Endothelial cell of umbilical vein (primary cell): ENCODE measurements at regions not wholly inside any gene's neighbourhood (a gene's known extent, or its start where the extent isn't known, plus 50 kb on each side); places are given as distances from the start of the nearest gene placed in this dataset.

Source experiments
- BruUV-seq: library from RNA; stranded (reverse); fragments of 400-500 nt; replicated peaks from 2 replicates; lab custom pipeline; 2021; lab: Mats Ljungman, UMichigan
- CTCF ChIA-PET: fragments of 300-600, 350-600 bp; sonication (Branson Sonifier 250); formaldehyde crosslinking; loops from one replicate; lab custom pipeline; 2021; ENCODE audit warnings: antibody characterized with exemption, inconsistent platforms; lab: Charles Lee
- POLR2A ChIA-PET: fragments of 300-600, 350-600 bp; sonication (Branson Sonifier 250); formaldehyde crosslinking; loops from one replicate; lab custom pipeline; 2021; ENCODE audit warnings: antibody characterized with exemption, inconsistent platforms; lab: Charles Lee
- DNase-seq: peaks from one replicate; pipeline ENCODE4 v3.0.0-alpha.2; 2011; ENCODE audit warnings: low read depth, low spot score
- FAIRE-seq: peaks from 2 replicates; lab custom pipeline; 2011; peaks lifted over from hg19 to GRCh38; lab: Jason Lieb, UNC
- H2AFZ ChIP-seq: 2 replicates; pipeline ENCODE4 v1.6.0; 2012; ENCODE audit warnings: low read depth, low read length, control low read depth, inconsistent platforms
- H3K27ac ChIP-seq: 2 replicates; pipeline ENCODE4 v1.5.1; 2011; ENCODE audit warnings: low read depth, mild to moderate bottlenecking, control low read depth, low read length, moderate library complexity; ENCODE audit not compliant: insufficient read depth
- H3K27me3 ChIP-seq, 2 experiments: 2 replicates each; pipeline versions ENCODE4 v1.6.0 to v1.6.1; 2011; ENCODE audit warnings: low read length in 2 of 2, mixed read lengths in 1 of 2; ENCODE audit not compliant: control insufficient read depth in 2 of 2, insufficient read depth in 2 of 2
- H3K36me3 ChIP-seq, 2 experiments: 2 replicates in 1 of 2; 3 replicates in 1 of 2; pipeline ENCODE4 v1.5.1; 2011; ENCODE audit warnings: low read length in 2 of 2, mild to moderate bottlenecking in 1 of 2, moderate library complexity in 1 of 2; ENCODE audit not compliant: control insufficient read depth in 2 of 2, insufficient read depth in 2 of 2; ENCODE audit errors: extremely low read depth in 1 of 2
- H3K4me1 ChIP-seq: 3 replicates; pipeline ENCODE4 v1.5.1; 2011; ENCODE audit warnings: mild to moderate bottlenecking, low read length; ENCODE audit not compliant: control insufficient read depth, insufficient read depth; ENCODE audit errors: extremely low read depth
- H3K4me2 ChIP-seq: 2 replicates; pipeline ENCODE4 v1.6.1; 2011; ENCODE audit warnings: low read length, control low read depth, mixed read lengths; ENCODE audit not compliant: insufficient read depth
- H3K4me3 ChIP-seq, 3 experiments: fragments of 200-600 bp in 1 of 3; sonication (generic), shearing (Covaris generic) in 1 of 3; replicated peaks in 1 of 3; 2 replicates each; pipeline ENCODE4 v1.5.1; 2011 to 2016; ENCODE audit warnings: control low read depth in 3 of 3, low read length in 3 of 3, mild to moderate bottlenecking in 2 of 3, inconsistent platforms in 1 of 3, low read depth in 1 of 3, moderate library complexity in 1 of 3; ENCODE audit not compliant: insufficient read depth in 1 of 3
- H3K79me2 ChIP-seq: 2 replicates; pipeline ENCODE4 v1.6.0; 2012; ENCODE audit warnings: low read length, inconsistent platforms; ENCODE audit not compliant: control insufficient read depth, insufficient read depth
- H3K9ac ChIP-seq: replicated peaks from 2 replicates; pipeline ENCODE3; 2011; ENCODE audit warnings: low read length, control low read depth; ENCODE audit not compliant: insufficient read depth; ENCODE audit errors: extremely low read depth
- H3K9me1 ChIP-seq: replicated peaks from 3 replicates; pipeline ENCODE4 v1.6.0; 2011; ENCODE audit warnings: mild to moderate bottlenecking, low read length; ENCODE audit not compliant: control insufficient read depth, insufficient read depth; ENCODE audit errors: extremely low read depth
- H3K9me3 ChIP-seq: replicated peaks from 2 replicates; pipeline ENCODE4 v1.5.1; 2012; ENCODE audit warnings: low read length, inconsistent platforms; ENCODE audit not compliant: control insufficient read depth, insufficient read depth
- H4K20me1 ChIP-seq: replicated peaks from 2 replicates; pipeline ENCODE3; 2011; ENCODE audit warnings: mild to moderate bottlenecking, low read length; ENCODE audit not compliant: control insufficient read depth, insufficient read depth; ENCODE audit errors: extremely low read depth
- EZH2 ChIP-seq: IDR thresholded peaks from 2 replicates; pipeline ENCODE4 v1.6.1; 2012; ENCODE audit warnings: borderline replicate concordance, low read depth, mild to moderate bottlenecking, moderate library complexity, low read length, inconsistent platforms; ENCODE audit not compliant: severe bottlenecking
- FOS ChIP-seq: IDR thresholded peaks from 2 replicates; pipeline ENCODE4 v1.6.1; 2011; ENCODE audit warnings: mild to moderate bottlenecking, low read length, moderate library complexity, borderline replicate concordance; ENCODE audit not compliant: insufficient read depth
- GATA2 ChIP-seq: IDR thresholded peaks from 2 replicates; pipeline ENCODE4 v1.7.0; 2011; ENCODE audit warnings: low read depth, mild to moderate bottlenecking, moderate library complexity, mixed read lengths, low read length; ENCODE audit not compliant: insufficient read length, insufficient read depth
- JUN ChIP-seq: IDR thresholded peaks from 2 replicates; pipeline ENCODE4 v1.6.1; 2011; ENCODE audit warnings: borderline replicate concordance, low read depth; ENCODE audit not compliant: insufficient read length, insufficient read depth
- MYC ChIP-seq: IDR thresholded peaks from one replicate; pipeline ENCODE4 v1.6.1; 2011; ENCODE audit warnings: mild to moderate bottlenecking, low read depth, low read length
- POLR2A ChIP-seq: IDR thresholded peaks from 2 replicates; pipeline ENCODE4 v1.6.1; 2012; ENCODE audit warnings: low read depth, mild to moderate bottlenecking, control low read depth, low read length
- POLR2AphosphoS5 ChIP-seq: IDR thresholded peaks from 2 replicates; pipeline ENCODE4 v1.6.1; 2012; ENCODE audit warnings: low read depth, mild to moderate bottlenecking, control low read depth, low read length, moderate library complexity; ENCODE audit not compliant: insufficient read depth
- dilution Hi-C: fragments of 300-500 bp; cut with MboI; formaldehyde crosslinking; loops from one replicate; pipeline ENCODE4 v1.15.0; 2019; ENCODE audit warnings: low sequenced_read_pairs; ENCODE audit not compliant: extremely low pct_ligation_motif_present
- intact Hi-C: fragments of 100-400 bp; cut with micrococcal nuclease; formaldehyde crosslinking; loops from one replicate; pipeline ENCODE4 v1.10.0; 2022
- TF ChIP-seq, protein P1 (sequence below): IDR thresholded peaks from 2 replicates; pipeline ENCODE4 v1.6.1; 2011; ENCODE audit not compliant: insufficient read depth, insufficient read length
- TF ChIP-seq, protein P2 (sequence below), 2 donors: IDR thresholded peaks; 1 replicate in 1 of 2; 2 replicates in 1 of 2; pipeline ENCODE4 v1.5.1; 2011; ENCODE audit warnings: low read length in 2 of 2, mild to moderate bottlenecking in 2 of 2, moderate library complexity in 2 of 2, control low read depth in 1 of 2, inconsistent platforms in 1 of 2, low read depth in 1 of 2; ENCODE audit not compliant: insufficient read depth in 1 of 2; ENCODE audit errors: extremely low read depth in 1 of 2

DNA sequence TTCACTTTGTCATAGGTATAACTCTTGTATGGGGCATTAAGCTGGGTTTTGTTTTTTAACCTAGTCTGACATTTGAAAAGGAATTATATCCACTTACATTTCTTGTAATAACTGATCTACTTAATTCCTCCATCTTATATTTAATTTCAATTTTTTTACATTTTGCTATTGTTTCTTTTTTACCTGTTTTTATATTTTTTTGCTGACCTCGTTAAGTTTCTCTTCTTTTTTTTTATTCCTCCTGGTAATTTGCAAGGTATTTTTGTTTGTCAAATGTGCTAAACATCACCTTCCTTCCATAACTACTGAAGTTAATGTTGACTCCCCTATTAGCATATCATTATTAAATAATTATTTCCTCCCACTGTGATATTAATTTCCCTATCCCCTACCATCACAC lies 87.7 kb upstream of the NR2F2 start:
- Histone ChIP-seq H3K27ac (no peak overlapping the region), H3K4me1 (no peaks in the 10 kb centered on the region), H2AFZ (no peak overlapping the region), H3K4me2 (no peak overlapping the region), H3K79me2 (no peaks in the 10 kb centered on the region), H3K27me3 (no peaks in the 10 kb centered on the region), H3K4me3 (no peak overlapping the region), H3K9me3 (no peaks in the 10 kb centered on the region), H3K36me3 (no peaks in the 10 kb centered on the region), H3K9ac (no peak overlapping the region), H3K9me1 (no peaks in the 10 kb centered on the region), H4K20me1 (no peaks in the 10 kb centered on the region)
- no peak for TF ChIP-seq MYC
- TF ChIP-seq, protein P1, sequence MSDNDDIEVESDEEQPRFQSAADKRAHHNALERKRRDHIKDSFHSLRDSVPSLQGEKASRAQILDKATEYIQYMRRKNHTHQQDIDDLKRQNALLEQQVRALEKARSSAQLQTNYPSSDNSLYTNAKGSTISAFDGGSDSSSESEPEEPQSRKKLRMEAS, result no peak
- no peak for TF ChIP-seq POLR2A
- TF ChIP-seq EZH2, result no peak
- no peak for TF ChIP-seq POLR2AphosphoS5
- TF ChIP-seq, protein P2, sequence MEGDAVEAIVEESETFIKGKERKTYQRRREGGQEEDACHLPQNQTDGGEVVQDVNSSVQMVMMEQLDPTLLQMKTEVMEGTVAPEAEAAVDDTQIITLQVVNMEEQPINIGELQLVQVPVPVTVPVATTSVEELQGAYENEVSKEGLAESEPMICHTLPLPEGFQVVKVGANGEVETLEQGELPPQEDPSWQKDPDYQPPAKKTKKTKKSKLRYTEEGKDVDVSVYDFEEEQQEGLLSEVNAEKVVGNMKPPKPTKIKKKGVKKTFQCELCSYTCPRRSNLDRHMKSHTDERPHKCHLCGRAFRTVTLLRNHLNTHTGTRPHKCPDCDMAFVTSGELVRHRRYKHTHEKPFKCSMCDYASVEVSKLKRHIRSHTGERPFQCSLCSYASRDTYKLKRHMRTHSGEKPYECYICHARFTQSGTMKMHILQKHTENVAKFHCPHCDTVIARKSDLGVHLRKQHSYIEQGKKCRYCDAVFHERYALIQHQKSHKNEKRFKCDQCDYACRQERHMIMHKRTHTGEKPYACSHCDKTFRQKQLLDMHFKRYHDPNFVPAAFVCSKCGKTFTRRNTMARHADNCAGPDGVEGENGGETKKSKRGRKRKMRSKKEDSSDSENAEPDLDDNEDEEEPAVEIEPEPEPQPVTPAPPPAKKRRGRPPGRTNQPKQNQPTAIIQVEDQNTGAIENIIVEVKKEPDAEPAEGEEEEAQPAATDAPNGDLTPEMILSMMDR (IDR thresholded peaks at IDR 0.05; ENCODE audit: extremely low read depth in 1 of 2, insufficient read depth in 1 of 2, low read depth in 1 of 2, low read length in 2 of 2), result no peak
- no peak for TF ChIP-seq FOS
- TF ChIP-seq JUN, result no peak
- TF ChIP-seq GATA2, result no peak
- CTCF ChIA-PET, result no interaction called here
- no peak for FAIRE-seq
- no TSS peak for BruUV-seq
- POLR2A ChIA-PET, result no interaction called here
- dilution Hi-C loops (no loop called here), intact Hi-C loops (no loop called here)
- no peak for DNase-seq
